Uterus (tissue), 2 donors: ENCODE measurements at regions not wholly inside any gene's neighbourhood (a gene's known extent, or its start where the extent isn't known, plus 50 kb on each side); places are given as distances from the start of the nearest gene placed in this dataset.

ENCODE experiments used
- POLR2A ChIP-seq, 2 donors: fragments of 450-650 bp; IDR thresholded peaks; one replicate each; pipeline ENCODE4 v1.6.1; 2016; ENCODE audit warnings: antibody characterized with exemption in 2 of 2, mild to moderate bottlenecking in 1 of 2, moderate library complexity in 1 of 2
- TF ChIP-seq, protein P1 (sequence below), 4 experiments: fragments of 200-600 bp in 2 of 4; fragments of 450-650 bp in 2 of 4; sonication (generic) in 2 of 4; IDR thresholded peaks; one replicate each; pipeline ENCODE4 v1.5.1; 2016 to 2019; ENCODE audit warnings: antibody characterized with exemption in 4 of 4, mild to moderate bottlenecking in 2 of 4, moderate library complexity in 1 of 4

DNA sequence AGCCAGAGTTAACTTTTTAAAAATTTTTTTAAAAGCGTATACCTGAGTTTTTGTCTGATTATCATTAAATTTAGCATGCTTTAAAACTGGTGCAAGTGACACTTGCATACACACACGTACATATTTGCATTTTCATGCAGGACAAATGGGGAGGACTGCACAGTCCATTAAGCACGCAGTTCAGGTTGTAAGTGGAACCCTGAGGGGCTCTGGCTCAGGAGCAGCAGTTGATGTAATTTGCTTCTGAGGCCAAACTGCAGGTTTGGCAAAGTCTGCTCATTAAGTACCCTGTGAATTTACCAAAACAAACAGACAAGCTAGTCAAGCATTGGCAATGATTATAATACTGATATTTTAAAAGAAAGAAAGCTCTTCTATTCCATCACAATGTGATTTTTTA lies 215.8 kb upstream of the PFKP start:
- TF ChIP-seq, protein P1, sequence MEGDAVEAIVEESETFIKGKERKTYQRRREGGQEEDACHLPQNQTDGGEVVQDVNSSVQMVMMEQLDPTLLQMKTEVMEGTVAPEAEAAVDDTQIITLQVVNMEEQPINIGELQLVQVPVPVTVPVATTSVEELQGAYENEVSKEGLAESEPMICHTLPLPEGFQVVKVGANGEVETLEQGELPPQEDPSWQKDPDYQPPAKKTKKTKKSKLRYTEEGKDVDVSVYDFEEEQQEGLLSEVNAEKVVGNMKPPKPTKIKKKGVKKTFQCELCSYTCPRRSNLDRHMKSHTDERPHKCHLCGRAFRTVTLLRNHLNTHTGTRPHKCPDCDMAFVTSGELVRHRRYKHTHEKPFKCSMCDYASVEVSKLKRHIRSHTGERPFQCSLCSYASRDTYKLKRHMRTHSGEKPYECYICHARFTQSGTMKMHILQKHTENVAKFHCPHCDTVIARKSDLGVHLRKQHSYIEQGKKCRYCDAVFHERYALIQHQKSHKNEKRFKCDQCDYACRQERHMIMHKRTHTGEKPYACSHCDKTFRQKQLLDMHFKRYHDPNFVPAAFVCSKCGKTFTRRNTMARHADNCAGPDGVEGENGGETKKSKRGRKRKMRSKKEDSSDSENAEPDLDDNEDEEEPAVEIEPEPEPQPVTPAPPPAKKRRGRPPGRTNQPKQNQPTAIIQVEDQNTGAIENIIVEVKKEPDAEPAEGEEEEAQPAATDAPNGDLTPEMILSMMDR (IDR thresholded peaks at IDR 0.05): no peak
- TF ChIP-seq POLR2A (IDR thresholded peaks at IDR 0.05): no peak
